HL-60 (cell line): ENCODE measurements at regions not wholly inside any gene's neighbourhood (a gene's known extent, or its start where the extent isn't known, plus 50 kb on each side); places are given as distances from the start of the nearest gene placed in this dataset.

Source experiments
- DNase-seq, 2 experiments: peaks; one replicate each; pipeline ENCODE4 v3.0.0-alpha.2; 2010 to 2020; ENCODE audit warnings: low read depth in 1 of 2, low spot score in 1 of 2
- H3K27ac ChIP-seq: fragments of 250-450 bp; sonication (Bioruptor Pico); replicated peaks from 2 replicates; pipeline ENCODE4 v1.5.1; 2020; ENCODE audit warnings: mild to moderate bottlenecking, moderate library complexity
- H3K27me3 ChIP-seq: fragments of 250-450 bp; sonication (Bioruptor Pico); 2 replicates; pipeline ENCODE4 v1.5.1; 2021; ENCODE audit warnings: mild to moderate bottlenecking, moderate library complexity; ENCODE audit not compliant: insufficient read depth, poor library complexity, severe bottlenecking
- H3K4me3 ChIP-seq: replicated peaks from 2 replicates; pipeline ENCODE4 v1.5.1; 2011; ENCODE audit warnings: mild to moderate bottlenecking, control low read depth, low read length; ENCODE audit not compliant: insufficient read depth
- CTCF ChIP-seq: IDR thresholded peaks from one replicate; pipeline ENCODE4 v1.5.1; 2011; ENCODE audit warnings: low read length, control low read depth, inconsistent platforms; ENCODE audit not compliant: insufficient read depth
- GABPA ChIP-seq: IDR thresholded peaks from 2 replicates; pipeline ENCODE4 v1.6.1; 2012; ENCODE audit warnings: low read depth
- POLR2AphosphoS5 ChIP-seq: IDR thresholded peaks from 2 replicates; pipeline ENCODE4 v1.6.1; 2012; ENCODE audit warnings: low read depth
- REST ChIP-seq: IDR thresholded peaks from 2 replicates; pipeline ENCODE4 v1.6.1; 2012; ENCODE audit warnings: low read depth; ENCODE audit not compliant: insufficient replicate concordance
- SPI1 ChIP-seq: IDR thresholded peaks from 2 replicates; pipeline ENCODE4 v1.6.1; 2012; ENCODE audit warnings: low read depth, mild to moderate bottlenecking, borderline replicate concordance

GRCh38 chr14:28571636-28572035, 195.0 kb upstream of the FOXG1 start:
- TF ChIP-seq GABPA (no peak), REST (no peak), POLR2AphosphoS5 (no peak), SPI1 (no peak), CTCF (no peak)
- H3K27ac ChIP-seq: no peak overlapping the region
- no peaks in the 10 kb centered on the region for H3K27me3 ChIP-seq
- no peak for DNase-seq
- no peak overlapping the region for H3K4me3 ChIP-seq

DNA sequence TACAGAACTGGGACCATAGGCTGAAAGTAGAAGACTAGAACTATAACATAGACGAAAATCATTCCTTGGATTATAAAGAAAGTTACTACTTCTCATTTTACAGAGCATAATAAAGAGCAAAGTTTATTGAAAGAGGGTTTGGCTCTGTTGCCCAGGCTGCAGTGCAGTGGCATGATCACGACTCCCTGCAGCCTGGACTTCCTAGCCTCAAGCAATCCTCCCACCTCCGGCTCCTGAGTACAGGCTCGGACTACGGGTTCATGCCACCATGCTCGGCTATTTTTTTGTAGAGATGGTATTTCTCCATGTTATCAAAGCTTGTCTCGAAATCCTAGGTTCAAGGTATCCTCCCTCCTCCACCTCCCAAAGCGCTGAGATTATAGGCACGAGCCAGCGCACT, 190.1 kb upstream of the FOXG1 start:
- Histone ChIP-seq H3K4me3 (no peak overlapping the region), H3K27me3 (no peaks in the 10 kb centered on the region), H3K27ac (no peak overlapping the region)
- no peak for DNase-seq
- TF ChIP-seq GABPA: no peak
- TF ChIP-seq REST: no peak
- TF ChIP-seq CTCF: no peak
- no peak for TF ChIP-seq SPI1
- TF ChIP-seq POLR2AphosphoS5: no peak

GRCh38 chr14:28577187-28577586, 189.4 kb upstream of the FOXG1 start:
- TF ChIP-seq REST (no peak), SPI1 (no peak), POLR2AphosphoS5 (no peak), GABPA (no peak), CTCF (no peak)
- DNase-seq: no peak
- Histone ChIP-seq H3K27me3 (no peaks in the 10 kb centered on the region), H3K27ac (no peak overlapping the region), H3K4me3 (no peak overlapping the region)
